ENCODE measurements at regions not wholly inside any gene's neighbourhood (a gene's known extent, or its start where the extent isn't known, plus 50 kb on each side); places are given as distances from the start of the nearest gene placed in this dataset.

GRCh38 chr17:62163847-62164246 is 98.8 kb upstream of the MED13 start:
- no peaks in the 10 kb centered on the region for H3K9me2 ChIP-seq (ENCODE audit: insufficient read depth)
- DNase-seq (ENCODE audit: low spot score) (no peak), ATAC-seq (no peak)
- no peak for TF ChIP-seq CTCF (conservative IDR thresholded peaks at IDR 0.05; ENCODE audit: low read depth in 2 of 2)
- TF ChIP-seq NANOG (IDR thresholded peaks at IDR 0.05; ENCODE audit: borderline replicate concordance), result no peak
- TF ChIP-seq EZH2phosphoT487 (IDR thresholded peaks at IDR 0.05; ENCODE audit: unreplicated experiment), result no peak
- TF ChIP-seq JUNB (IDR thresholded peaks at IDR 0.05; ENCODE audit: unreplicated experiment), result no peak
- TF ChIP-seq ZNF462 (CRISPR knock-in tag; IDR thresholded peaks at IDR 0.05), result no peak
- no peak for TF ChIP-seq ZNF114 (CRISPR knock-in tag; IDR thresholded peaks at IDR 0.05)
- no peak for TF ChIP-seq ZNF331 (CRISPR knock-in tag; IDR thresholded peaks at IDR 0.05; ENCODE audit: low read depth)
- no peak for TF ChIP-seq POLR2AphosphoS5 (IDR thresholded peaks at IDR 0.05; ENCODE audit: low read depth)
- TF ChIP-seq EZH2 (IDR thresholded peaks at IDR 0.05; ENCODE audit: low read depth, unreplicated experiment), result no peak
- no peaks in the 10 kb centered on the region for H3K36me3 ChIP-seq (ENCODE audit: insufficient read depth)
- no peaks in the 10 kb centered on the region for H3K9me3 Mint-ChIP-seq
- no peak overlapping the region for H3K27ac ChIP-seq (ENCODE audit: low read depth)
- no peaks in the 10 kb centered on the region for H4K20me1 ChIP-seq (replicated peaks; ENCODE audit: insufficient read depth)
- no peaks in the 10 kb centered on the region for H3F3A ChIP-seq (replicated peaks; ENCODE audit: low read depth)
- H3K27ac Mint-ChIP-seq, result no peak overlapping the region
- H3K27me3 Mint-ChIP-seq (ENCODE audit: insufficient read depth, low read depth, poor library complexity), result peaks cover 2% of the 10 kb centered on the region
- no peaks in the 10 kb centered on the region for H3K4me1 Mint-ChIP-seq
- no peak overlapping the region for H3K4me3 Mint-ChIP-seq
- H3K4me3 ChIP-seq, result no peak overlapping the region
- no peak overlapping the region for H2AFZ ChIP-seq
- H3K27me3 ChIP-seq (ENCODE audit: insufficient read depth), result no peaks in the 10 kb centered on the region
- H3K36me3 Mint-ChIP-seq (ENCODE audit: low read depth), result no peaks in the 10 kb centered on the region
- H3K4me1 ChIP-seq (ENCODE audit: insufficient read depth), result no peaks in the 10 kb centered on the region
- no peak overlapping the region for H3K4me2 ChIP-seq
- no peaks in the 10 kb centered on the region for H3K79me2 ChIP-seq (replicated peaks; ENCODE audit: insufficient read depth)
